ENCODE measurements at regions not wholly inside any gene's neighbourhood (a gene's known extent, or its start where the extent isn't known, plus 50 kb on each side); places are given as distances from the start of the nearest gene placed in this dataset.

DNA sequence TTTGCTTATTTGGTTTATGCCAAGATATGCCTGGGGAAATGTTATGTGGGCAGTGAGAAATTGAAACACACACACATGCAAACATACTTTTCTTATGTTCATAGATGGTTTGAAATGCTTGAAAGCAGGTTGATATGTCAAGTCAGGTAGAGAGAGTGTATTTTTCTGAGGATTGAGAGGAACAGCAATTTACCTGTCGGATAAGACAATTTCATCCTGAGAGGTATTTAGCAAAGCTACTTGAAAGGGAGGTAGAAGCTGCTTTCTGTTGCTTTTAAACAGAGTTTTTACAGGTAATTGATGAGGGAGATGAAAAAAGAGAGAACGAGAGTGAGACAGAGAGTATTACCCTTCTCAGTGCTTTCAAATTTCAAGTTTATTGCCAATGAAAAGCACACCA lies 854.3 kb downstream of the CDH8 start:
- BruUV-seq (replicated peaks), result no TSS peak
- no peak overlapping the region for H3K27ac ChIP-seq
- H3F3A ChIP-seq (ENCODE audit: insufficient read depth, low read depth), result no peaks in the 10 kb centered on the region
- H3K4me1 ChIP-seq (replicated peaks; ENCODE audit: insufficient read depth), result no peaks in the 10 kb centered on the region
- H3K9me2 ChIP-seq (ENCODE audit: insufficient read depth), result no peaks in the 10 kb centered on the region
- ChIA-PET POLR2A (ENCODE audit: unreplicated experiment) (no interaction called here), CTCF (no interaction called here)
- H4K20me1 ChIP-seq (ENCODE audit: insufficient read depth), result no peaks in the 10 kb centered on the region
- H3K79me2 ChIP-seq (ENCODE audit: low read depth), result no peaks in the 10 kb centered on the region
- no peak overlapping the region for H3K4me2 ChIP-seq
- no peak for DNase-seq
- H3K27me3 ChIP-seq (ENCODE audit: insufficient read depth, low read depth), result no peaks in the 10 kb centered on the region
- no peak for TF ChIP-seq EZH2 (IDR thresholded peaks at IDR 0.05; ENCODE audit: low read depth)
- TF ChIP-seq, protein P1, sequence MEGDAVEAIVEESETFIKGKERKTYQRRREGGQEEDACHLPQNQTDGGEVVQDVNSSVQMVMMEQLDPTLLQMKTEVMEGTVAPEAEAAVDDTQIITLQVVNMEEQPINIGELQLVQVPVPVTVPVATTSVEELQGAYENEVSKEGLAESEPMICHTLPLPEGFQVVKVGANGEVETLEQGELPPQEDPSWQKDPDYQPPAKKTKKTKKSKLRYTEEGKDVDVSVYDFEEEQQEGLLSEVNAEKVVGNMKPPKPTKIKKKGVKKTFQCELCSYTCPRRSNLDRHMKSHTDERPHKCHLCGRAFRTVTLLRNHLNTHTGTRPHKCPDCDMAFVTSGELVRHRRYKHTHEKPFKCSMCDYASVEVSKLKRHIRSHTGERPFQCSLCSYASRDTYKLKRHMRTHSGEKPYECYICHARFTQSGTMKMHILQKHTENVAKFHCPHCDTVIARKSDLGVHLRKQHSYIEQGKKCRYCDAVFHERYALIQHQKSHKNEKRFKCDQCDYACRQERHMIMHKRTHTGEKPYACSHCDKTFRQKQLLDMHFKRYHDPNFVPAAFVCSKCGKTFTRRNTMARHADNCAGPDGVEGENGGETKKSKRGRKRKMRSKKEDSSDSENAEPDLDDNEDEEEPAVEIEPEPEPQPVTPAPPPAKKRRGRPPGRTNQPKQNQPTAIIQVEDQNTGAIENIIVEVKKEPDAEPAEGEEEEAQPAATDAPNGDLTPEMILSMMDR (conservative IDR thresholded peaks at IDR 0.05), result no peak
- H3K4me3 ChIP-seq, result no peak overlapping the region
- H2AFZ ChIP-seq, result no peak overlapping the region
- no peaks in the 10 kb centered on the region for H3K36me3 ChIP-seq (ENCODE audit: low read depth)
- intact Hi-C loops (cut with micrococcal nuclease; ENCODE audit: unreplicated experiment), result no loop called here
- H3K9me3 ChIP-seq (ENCODE audit: insufficient read depth, low read depth), result no peaks in the 10 kb centered on the region

DNA sequence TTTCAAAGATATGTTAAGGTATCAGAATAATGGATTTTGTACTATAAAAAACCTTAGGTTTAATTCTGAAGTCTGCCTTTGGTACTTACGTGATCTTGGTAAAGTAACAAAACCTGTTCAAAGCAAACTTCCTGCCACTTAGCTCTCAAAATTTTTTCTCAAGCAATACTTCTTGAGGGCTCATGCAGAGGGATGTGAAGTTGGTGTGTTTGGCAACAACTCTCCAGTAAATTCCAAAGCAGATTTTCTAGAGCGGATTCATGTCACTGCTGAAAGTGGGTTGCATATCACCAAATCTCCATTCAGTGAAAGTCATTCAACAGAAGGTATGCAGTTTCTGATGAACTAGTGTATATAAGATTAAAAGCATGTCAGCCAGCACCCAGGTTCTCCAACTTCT lies 856.7 kb downstream of the CDH8 start:
- H3K4me3 ChIP-seq, result no peak overlapping the region
- H3K4me1 ChIP-seq (replicated peaks; ENCODE audit: insufficient read depth), result no peaks in the 10 kb centered on the region

DNA sequence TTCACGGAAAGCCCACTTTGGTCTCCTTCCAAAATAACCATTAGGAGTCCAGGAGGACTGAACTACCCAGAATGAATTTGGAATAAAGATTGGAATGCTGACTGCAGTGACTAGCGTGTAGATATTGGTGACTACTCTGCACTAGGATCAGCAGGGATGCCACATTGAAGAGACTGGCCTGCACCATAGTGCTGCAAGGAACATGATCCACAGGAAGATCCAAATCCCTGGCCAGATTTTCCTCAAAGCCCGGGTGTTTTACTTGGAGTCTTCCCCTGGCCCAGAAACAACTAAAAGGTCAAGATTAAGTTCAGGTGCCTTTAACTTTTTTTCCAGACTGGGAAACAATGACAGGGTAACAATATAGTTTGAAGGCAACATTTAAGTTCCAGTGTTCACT lies 870.4 kb downstream of the CDH8 start:
- intact Hi-C loops (cut with micrococcal nuclease; ENCODE audit: unreplicated experiment), result no loop called here
- ChIA-PET POLR2A (ENCODE audit: unreplicated experiment) (no interaction called here), CTCF (no interaction called here)
- Histone ChIP-seq H3K4me2 (no peak overlapping the region), H4K20me1 (ENCODE audit: insufficient read depth) (no peaks in the 10 kb centered on the region), H3F3A (ENCODE audit: insufficient read depth, low read depth) (no peaks in the 10 kb centered on the region), H2AFZ (no peak overlapping the region), H3K9me3 (ENCODE audit: insufficient read depth, low read depth) (no peaks in the 10 kb centered on the region), H3K27ac (no peak overlapping the region), H3K4me3 (no peak overlapping the region), H3K27me3 (ENCODE audit: insufficient read depth, low read depth) (no peaks in the 10 kb centered on the region), H3K9me2 (ENCODE audit: insufficient read depth) (no peaks in the 10 kb centered on the region), H3K4me1 (replicated peaks; ENCODE audit: insufficient read depth) (no peaks in the 10 kb centered on the region), H3K36me3 (ENCODE audit: low read depth) (no peaks in the 10 kb centered on the region), H3K79me2 (ENCODE audit: low read depth) (no peaks in the 10 kb centered on the region)
- TF ChIP-seq EZH2 (IDR thresholded peaks at IDR 0.05; ENCODE audit: low read depth), result no peak
- TF ChIP-seq, protein P1 (conservative IDR thresholded peaks at IDR 0.05), result no peak
- DNase-seq, result no peak
- BruUV-seq (replicated peaks), result no TSS peak

More for the DNA sequence above, 856.7 kb downstream of the CDH8 start:
- no peak for TF ChIP-seq EZH2 (IDR thresholded peaks at IDR 0.05; ENCODE audit: low read depth)
- TF ChIP-seq, protein P1 (conservative IDR thresholded peaks at IDR 0.05), result no peak
- POLR2A ChIA-PET (ENCODE audit: unreplicated experiment), result no interaction called here
- Histone ChIP-seq H3K27ac (no peak overlapping the region), H3K9me3 (ENCODE audit: insufficient read depth, low read depth) (no peaks in the 10 kb centered on the region), H3F3A (ENCODE audit: insufficient read depth, low read depth) (no peaks in the 10 kb centered on the region), H2AFZ (no peak overlapping the region), H3K79me2 (ENCODE audit: low read depth) (no peaks in the 10 kb centered on the region), H3K36me3 (ENCODE audit: low read depth) (no peaks in the 10 kb centered on the region), H4K20me1 (ENCODE audit: insufficient read depth) (no peaks in the 10 kb centered on the region), H3K27me3 (ENCODE audit: insufficient read depth, low read depth) (no peaks in the 10 kb centered on the region), H3K9me2 (ENCODE audit: insufficient read depth) (no peaks in the 10 kb centered on the region), H3K4me2 (no peak overlapping the region)
- no TSS peak for BruUV-seq (replicated peaks)
- CTCF ChIA-PET, result no interaction called here
- intact Hi-C loops (cut with micrococcal nuclease; ENCODE audit: unreplicated experiment), result no loop called here
- DNase-seq, result no peak

Measured in PC-9 (cell line).